ENCODE measurements at regions not wholly inside any gene's neighbourhood (a gene's known extent, or its start where the extent isn't known, plus 50 kb on each side); places are given as distances from the start of the nearest gene placed in this dataset.

GRCh38 chr7:27435461-27435860 is 192.9 kb downstream of the EVX1 start:
- TF ChIP-seq REST (IDR thresholded peaks at IDR 0.05; ENCODE audit: low read depth) (no peak), CEBPB (IDR thresholded peaks at IDR 0.05) (no peak), EP300 (IDR thresholded peaks at IDR 0.05; ENCODE audit: borderline replicate concordance) (no peak), TCF12 (IDR thresholded peaks at IDR 0.05; ENCODE audit: low read depth) (no peak), TAF1 (IDR thresholded peaks at IDR 0.05; ENCODE audit: low read depth) (no peak)
- TF ChIP-seq, protein P1, sequence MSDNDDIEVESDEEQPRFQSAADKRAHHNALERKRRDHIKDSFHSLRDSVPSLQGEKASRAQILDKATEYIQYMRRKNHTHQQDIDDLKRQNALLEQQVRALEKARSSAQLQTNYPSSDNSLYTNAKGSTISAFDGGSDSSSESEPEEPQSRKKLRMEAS (IDR thresholded peaks at IDR 0.05), result no peak
